Activated CD4-positive, alpha-beta memory T cell treated with anti-CD3 and anti-CD28 coated beads for 36 hours (primary cell): ENCODE measurements at regions not wholly inside any gene's neighbourhood (a gene's known extent, or its start where the extent isn't known, plus 50 kb on each side); places are given as distances from the start of the nearest gene placed in this dataset.

Experiments used
- CTCF ChIA-PET: fragments of 350-600 bp; sonication (Branson Sonifier 250); formaldehyde crosslinking; loops from one replicate; lab custom pipeline; 2021; ENCODE audit warnings: antibody characterized with exemption, inconsistent platforms; lab: Charles Lee
- POLR2A ChIA-PET: fragments of 350-600 bp; sonication (Branson Sonifier 250); formaldehyde crosslinking; loops from one replicate; lab custom pipeline; 2021; ENCODE audit warnings: antibody characterized with exemption; lab: Charles Lee
- DNase-seq: peaks from one replicate; pipeline ENCODE4 v3.0.0-alpha.2; 2020
- H3K27ac Mint-ChIP-seq: one replicate; pipeline ENCODE4 v1.8.0; 2021; ENCODE audit warnings: mixed read lengths
- H3K27me3 Mint-ChIP-seq: one replicate; pipeline ENCODE4 v1.8.0; 2021; ENCODE audit warnings: mixed read lengths
- H3K36me3 Mint-ChIP-seq: one replicate; pipeline ENCODE4 v1.8.0; 2021; ENCODE audit warnings: mixed read lengths
- H3K4me1 Mint-ChIP-seq: one replicate; pipeline ENCODE4 v1.8.0; 2021; ENCODE audit warnings: low read depth, mixed read lengths
- H3K4me3 Mint-ChIP-seq: one replicate; pipeline ENCODE4 v1.8.0; 2021; ENCODE audit warnings: mild to moderate bottlenecking, mixed read lengths
- H3K9me3 Mint-ChIP-seq: one replicate; pipeline ENCODE4 v1.8.0; 2021; ENCODE audit warnings: mixed read lengths
- intact Hi-C: fragments of 100-400 bp; cut with micrococcal nuclease; formaldehyde crosslinking; loops from one replicate; pipeline ENCODE4 v1.15.1; 2023

DNA sequence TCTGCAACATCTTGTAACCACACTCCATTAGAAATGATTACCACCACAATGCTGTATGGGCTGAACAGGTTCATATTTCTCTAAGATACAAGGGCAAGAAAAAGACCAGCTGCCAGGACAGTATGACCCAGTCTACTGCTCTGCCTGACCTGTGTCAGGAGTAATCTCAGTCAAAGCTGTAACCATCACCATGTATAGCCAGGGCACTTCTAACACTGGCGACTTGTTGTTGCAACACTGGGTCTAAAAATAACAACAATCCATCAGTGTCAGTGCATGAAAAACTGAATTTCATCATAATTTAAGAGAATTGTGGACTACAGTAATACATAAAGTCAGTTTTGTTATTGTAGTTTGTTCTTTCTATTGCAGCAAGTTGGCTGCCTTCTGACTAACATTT, 738.6 kb upstream of the ADGRB3 start:
- intact Hi-C loops = no loop called here
- H3K4me3 Mint-ChIP-seq = no peak overlapping the region
- no peak overlapping the region for H3K27ac Mint-ChIP-seq
- DNase-seq = no peak
- H3K27me3 Mint-ChIP-seq = no peaks in the 10 kb centered on the region
- ChIA-PET POLR2A (no interaction called here), CTCF (no interaction called here)
- no peaks in the 10 kb centered on the region for H3K36me3 Mint-ChIP-seq
- peaks cover 6% of the 10 kb centered on the region for H3K9me3 Mint-ChIP-seq
- no peaks in the 10 kb centered on the region for H3K4me1 Mint-ChIP-seq

DNA sequence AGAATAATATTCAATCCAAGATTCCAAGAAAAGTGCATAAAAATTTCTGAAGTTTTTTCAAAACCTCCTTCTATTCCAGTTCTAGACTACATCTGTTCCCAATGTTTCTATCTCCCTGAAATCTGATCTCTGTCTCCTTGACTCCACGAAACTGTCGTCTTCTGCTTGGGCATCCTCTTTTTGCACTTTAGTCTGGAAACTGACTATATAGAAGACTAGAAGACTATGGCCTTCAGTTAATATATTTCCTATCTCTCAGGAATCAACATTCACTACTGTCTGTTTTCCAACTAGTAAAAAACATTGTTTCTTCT, 745.4 kb upstream of the ADGRB3 start:
- no peak overlapping the region for H3K4me3 Mint-ChIP-seq
- CTCF ChIA-PET = no interaction called here

DNA sequence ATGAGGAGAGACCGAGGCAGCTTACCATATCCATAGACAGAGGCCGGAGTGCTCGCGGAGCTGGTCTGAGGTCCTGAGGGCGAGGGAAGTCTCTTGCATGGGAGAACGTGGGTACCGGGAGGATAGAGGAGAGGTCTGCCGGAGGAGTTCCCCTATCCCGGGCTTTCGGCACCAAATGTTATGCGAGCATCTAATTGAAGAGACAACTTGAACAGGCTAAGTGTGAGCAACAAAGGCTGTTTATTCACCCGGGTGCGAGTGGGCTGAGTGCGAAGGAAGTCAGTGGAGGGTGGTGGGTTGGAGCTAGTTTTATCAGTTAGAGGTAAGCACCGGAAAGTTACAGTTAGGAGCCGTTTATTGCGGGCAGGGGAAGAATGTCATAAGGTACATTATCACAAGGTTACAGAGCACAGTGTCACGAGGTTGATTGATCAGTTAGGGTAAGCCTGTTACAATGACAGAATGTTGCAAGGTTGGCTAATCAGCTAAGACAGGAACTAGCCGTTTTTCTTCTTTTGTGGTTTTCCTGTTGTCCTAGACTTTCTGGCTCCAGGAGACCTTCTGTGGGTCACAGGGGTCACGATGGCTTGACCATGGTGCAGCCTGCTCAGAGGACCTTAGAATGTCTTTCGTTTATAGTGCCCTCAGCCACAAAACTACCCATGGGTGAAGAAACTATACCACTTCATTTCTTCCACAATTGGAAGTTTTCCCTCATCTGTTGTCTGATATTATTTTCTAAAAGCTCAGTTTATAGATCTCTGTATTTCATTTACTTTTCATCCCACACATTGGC, 746.0 kb upstream of the ADGRB3 start:
- ChIA-PET POLR2A (no interaction called here), CTCF (no interaction called here)
- intact Hi-C loops = no loop called here
- H3K4me1 Mint-ChIP-seq = no peaks in the 10 kb centered on the region
- no peak overlapping the region for H3K4me3 Mint-ChIP-seq
- no peaks in the 10 kb centered on the region for H3K27me3 Mint-ChIP-seq
- DNase-seq = no peak
- no peak overlapping the region for H3K27ac Mint-ChIP-seq
- H3K36me3 Mint-ChIP-seq = no peaks in the 10 kb centered on the region
- peaks cover 10% of the 10 kb centered on the region for H3K9me3 Mint-ChIP-seq

More for the DNA sequence above, 745.4 kb upstream of the ADGRB3 start:
- intact Hi-C loops = no loop called here
- peaks cover 10% of the 10 kb centered on the region for H3K9me3 Mint-ChIP-seq
- POLR2A ChIA-PET = no interaction called here
- no peaks in the 10 kb centered on the region for H3K4me1 Mint-ChIP-seq
- DNase-seq = no peak
- no peaks in the 10 kb centered on the region for H3K36me3 Mint-ChIP-seq
- H3K27ac Mint-ChIP-seq = no peak overlapping the region
- H3K27me3 Mint-ChIP-seq = no peaks in the 10 kb centered on the region

DNA sequence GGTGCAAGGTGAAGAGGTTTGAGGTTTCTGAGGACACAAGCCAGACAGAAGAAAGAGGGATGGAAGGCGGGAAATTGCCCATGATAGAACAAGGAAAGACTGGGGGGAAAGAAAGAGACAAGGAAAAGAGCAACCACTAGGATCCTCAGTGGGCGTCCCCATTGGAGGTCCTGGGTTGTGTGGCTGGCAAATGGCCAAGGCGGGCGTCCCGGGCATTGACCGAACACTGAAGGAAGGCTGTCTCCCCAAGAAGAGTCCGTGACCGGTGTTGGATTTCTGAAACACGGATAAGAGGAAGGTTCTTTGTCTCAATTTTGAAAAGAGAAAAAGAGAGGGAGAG, 746.6 kb upstream of the ADGRB3 start:
- CTCF ChIA-PET = no interaction called here
- no peak overlapping the region for H3K4me3 Mint-ChIP-seq
- H3K27me3 Mint-ChIP-seq = no peaks in the 10 kb centered on the region
- intact Hi-C loops = no loop called here
- H3K9me3 Mint-ChIP-seq = peaks cover 10% of the 10 kb centered on the region
- H3K27ac Mint-ChIP-seq = no peak overlapping the region
- H3K4me1 Mint-ChIP-seq = no peaks in the 10 kb centered on the region
- H3K36me3 Mint-ChIP-seq = no peaks in the 10 kb centered on the region
- no peak for DNase-seq
- POLR2A ChIA-PET = no interaction called here

DNA sequence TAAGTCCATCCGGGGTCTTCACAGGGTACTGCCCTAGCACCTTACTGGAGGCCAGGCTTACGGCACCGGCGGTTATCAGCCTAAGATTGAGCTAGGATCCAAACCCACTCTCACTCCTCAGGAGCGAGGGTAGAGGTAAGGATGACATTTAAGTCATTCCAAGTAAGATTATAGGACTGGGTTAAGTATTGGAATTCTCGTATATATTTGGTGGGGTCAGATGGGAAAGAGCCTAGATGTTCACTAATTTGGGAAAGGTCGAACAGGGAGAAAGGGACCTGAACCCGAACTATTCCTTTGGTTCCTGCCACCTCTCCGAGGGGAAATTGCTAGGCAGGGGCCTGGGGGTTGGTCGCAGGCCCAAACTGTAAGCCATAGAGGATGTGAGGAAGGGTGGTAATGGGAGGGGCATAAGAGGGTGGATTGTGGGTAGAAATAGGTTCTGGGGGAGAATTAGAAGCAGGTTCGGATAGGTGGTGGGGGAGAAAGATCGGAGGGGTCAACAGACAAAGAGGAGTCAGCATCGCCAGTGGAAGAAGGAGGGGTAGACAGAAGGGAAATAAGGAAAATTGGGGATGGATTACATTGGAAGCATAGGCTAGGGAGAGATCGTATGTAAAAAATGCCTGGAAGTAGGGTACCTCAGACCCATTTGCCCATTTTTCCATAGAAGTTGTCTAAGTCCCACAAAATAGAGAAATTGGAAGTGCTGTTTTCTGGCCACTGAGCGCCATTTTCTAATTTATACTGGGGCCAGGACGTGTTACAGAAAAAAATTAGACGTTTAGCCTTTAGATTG, 747.1 kb upstream of the ADGRB3 start:
- intact Hi-C loops = no loop called here
- CTCF ChIA-PET = no interaction called here
- DNase-seq = no peak
- Mint-ChIP-seq H3K4me1 (no peaks in the 10 kb centered on the region), H3K4me3 (no peak overlapping the region), H3K27ac (no peak overlapping the region), H3K36me3 (no peaks in the 10 kb centered on the region), H3K27me3 (no peaks in the 10 kb centered on the region), H3K9me3 (peaks cover 10% of the 10 kb centered on the region)
- POLR2A ChIA-PET = no interaction called here

DNA sequence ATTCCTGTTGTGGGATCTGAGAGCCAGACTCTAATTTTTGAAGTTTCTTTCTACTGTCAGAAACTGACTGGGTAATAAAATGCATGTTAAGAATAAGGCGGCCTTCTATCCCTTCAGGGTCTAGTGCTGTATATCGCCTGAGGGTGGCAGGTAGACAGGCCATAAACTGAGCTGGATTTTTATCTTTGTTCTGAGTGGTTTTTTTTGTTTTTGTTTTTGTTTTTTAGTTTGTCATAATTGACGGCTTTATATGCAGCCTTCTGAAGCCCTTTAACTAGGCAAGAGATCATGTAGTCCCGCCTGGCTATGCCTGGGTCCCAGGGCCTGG, 747.7 kb upstream of the ADGRB3 start:
- DNase-seq = no peak
- Mint-ChIP-seq H3K27me3 (no peaks in the 10 kb centered on the region), H3K4me3 (no peak overlapping the region), H3K9me3 (peaks cover 10% of the 10 kb centered on the region), H3K4me1 (no peaks in the 10 kb centered on the region), H3K36me3 (no peaks in the 10 kb centered on the region), H3K27ac (no peak overlapping the region)
- intact Hi-C loops = no loop called here
- ChIA-PET POLR2A (no interaction called here), CTCF (no interaction called here)

DNA sequence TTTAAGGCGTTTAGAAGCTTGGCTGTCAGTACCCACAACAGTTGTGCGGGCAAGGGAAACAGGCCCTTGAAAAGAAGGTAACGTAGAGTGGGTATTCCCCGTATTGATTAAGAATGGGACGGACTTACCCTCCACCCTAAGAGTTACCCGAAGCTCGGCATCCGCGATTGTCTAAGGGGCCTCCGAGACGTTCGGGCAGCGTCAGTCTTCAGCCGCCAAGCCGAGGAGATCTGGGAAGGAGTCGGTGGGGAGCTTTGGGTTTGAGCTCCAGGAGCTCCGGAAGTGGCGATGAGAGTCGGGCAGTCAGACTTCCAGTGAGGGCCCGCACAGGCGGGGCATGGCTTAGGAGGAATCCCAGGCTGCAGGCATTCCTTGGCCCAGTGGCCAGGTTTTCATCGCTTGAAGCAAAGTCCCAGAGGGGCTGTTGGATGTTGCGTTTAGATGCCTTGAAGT, 748.2 kb upstream of the ADGRB3 start:
- Mint-ChIP-seq H3K4me1 (no peaks in the 10 kb centered on the region), H3K27ac (no peak overlapping the region), H3K36me3 (no peaks in the 10 kb centered on the region), H3K9me3 (peaks cover 8% of the 10 kb centered on the region), H3K4me3 (no peak overlapping the region), H3K27me3 (no peaks in the 10 kb centered on the region)
- no peak for DNase-seq
- ChIA-PET CTCF (no interaction called here), POLR2A (no interaction called here)
- intact Hi-C loops = no loop called here

DNA sequence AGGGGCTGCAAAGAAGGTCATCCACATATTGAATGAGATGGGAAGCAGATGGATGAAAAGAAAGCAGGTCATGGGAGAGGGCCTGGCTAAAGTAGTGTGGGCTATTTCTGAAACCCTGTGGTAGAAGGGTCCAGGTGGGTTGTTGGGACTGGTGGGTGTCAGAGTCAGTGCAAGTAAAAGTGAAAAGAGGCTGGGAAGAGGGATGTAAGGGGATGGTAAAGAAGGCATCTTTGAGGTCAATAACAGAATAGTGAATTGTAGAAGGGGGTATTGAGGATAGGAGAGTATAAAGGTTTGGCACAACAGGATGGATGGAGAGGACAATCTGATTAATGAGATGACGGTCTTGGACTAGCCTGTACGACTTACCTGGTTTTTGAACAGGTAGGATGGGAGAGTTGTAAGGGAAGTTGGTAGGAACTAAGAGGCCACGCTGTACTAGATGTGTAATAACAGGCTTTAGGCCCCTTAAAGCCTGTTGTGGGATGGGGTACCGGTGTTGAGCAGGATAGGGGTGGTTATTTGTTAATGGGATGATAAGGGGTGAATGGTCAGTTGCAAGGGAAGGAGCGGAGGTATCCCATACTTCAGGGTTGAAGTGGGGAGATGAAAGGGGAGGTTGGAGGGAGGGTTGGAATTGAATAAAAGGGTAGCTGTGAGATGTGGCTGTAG, 748.9 kb upstream of the ADGRB3 start:
- Mint-ChIP-seq H3K36me3 (no peaks in the 10 kb centered on the region), H3K27ac (no peak overlapping the region), H3K4me1 (no peaks in the 10 kb centered on the region), H3K4me3 (no peak overlapping the region), H3K27me3 (no peaks in the 10 kb centered on the region), H3K9me3 (peaks cover 8% of the 10 kb centered on the region)
- CTCF ChIA-PET = no interaction called here
- POLR2A ChIA-PET = no interaction called here
- intact Hi-C loops = no loop called here
- no peak for DNase-seq

DNA sequence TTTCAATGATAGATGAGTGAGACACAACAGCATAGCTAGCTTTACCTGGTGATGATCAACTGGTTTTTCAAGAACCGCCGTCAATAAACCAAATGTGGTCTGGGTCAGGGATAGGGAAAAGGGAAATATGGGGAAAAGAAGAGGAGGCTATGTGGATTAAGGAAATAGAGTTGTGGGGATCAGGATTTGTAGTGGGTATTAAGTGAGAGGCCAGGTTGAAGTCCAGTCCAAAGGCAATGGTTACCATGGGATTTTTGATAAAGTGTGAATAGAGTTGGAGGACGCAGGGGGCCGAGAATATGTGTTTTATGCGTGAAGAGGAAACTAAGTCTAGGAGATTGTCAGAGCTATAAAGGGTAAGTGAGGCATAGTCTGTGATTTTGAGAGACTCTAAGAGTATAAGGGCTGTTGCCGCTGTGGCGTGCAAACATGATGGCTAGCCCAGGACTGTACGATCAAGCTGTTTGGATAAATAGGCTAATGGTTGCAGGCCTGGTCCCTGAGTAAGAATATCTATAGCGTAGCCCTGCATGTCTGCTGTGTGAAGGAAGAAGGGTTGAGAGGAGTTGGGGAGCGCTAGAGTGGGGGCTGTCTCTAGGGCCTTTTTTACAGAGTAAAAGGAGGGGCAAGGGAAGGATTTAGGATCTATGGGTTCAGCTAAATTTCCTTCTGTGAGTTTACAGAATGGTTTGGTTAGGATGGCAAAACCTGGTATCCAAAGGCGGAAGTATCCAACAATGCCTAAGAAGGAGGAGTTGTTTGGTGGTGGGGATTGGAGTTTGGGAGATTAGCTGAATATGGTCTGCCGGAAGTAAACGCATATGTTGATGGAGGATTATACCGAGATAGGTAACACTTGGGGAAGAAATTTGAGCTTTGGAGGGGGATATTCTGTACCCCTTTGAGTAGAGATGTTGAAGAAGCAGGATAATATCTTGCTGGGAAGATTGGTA, 749.7 kb upstream of the ADGRB3 start:
- no peak overlapping the region for H3K4me3 Mint-ChIP-seq
- intact Hi-C loops = no loop called here
- ChIA-PET POLR2A (no interaction called here), CTCF (no interaction called here)
- H3K4me1 Mint-ChIP-seq = no peaks in the 10 kb centered on the region
- peaks cover 8% of the 10 kb centered on the region for H3K9me3 Mint-ChIP-seq
- H3K27ac Mint-ChIP-seq = no peak overlapping the region
- no peak for DNase-seq
- no peaks in the 10 kb centered on the region for H3K36me3 Mint-ChIP-seq
- no peaks in the 10 kb centered on the region for H3K27me3 Mint-ChIP-seq

DNA sequence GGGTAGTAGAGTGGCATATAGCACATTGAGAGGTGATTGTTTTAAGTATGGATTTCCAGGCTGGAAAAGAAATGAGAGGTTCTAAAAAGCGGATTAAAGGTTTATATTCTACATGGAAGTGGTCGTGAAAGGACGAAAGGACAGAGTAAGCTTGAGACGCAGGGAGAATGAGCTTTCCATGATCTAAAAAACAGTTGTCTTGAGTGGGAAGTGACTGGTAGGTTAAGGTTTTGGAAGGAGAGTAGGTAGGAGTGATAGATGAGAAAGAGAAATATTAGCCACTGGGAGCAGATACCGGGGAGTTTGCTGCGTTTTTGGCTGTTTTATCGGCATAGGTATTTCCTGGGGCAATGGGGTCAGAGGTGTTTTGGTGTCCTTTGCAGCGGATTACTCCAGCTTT, 750.6 kb upstream of the ADGRB3 start:
- Mint-ChIP-seq H3K36me3 (no peaks in the 10 kb centered on the region), H3K9me3 (peaks cover 11% of the 10 kb centered on the region), H3K4me1 (no peaks in the 10 kb centered on the region), H3K27me3 (no peaks in the 10 kb centered on the region), H3K27ac (no peak overlapping the region), H3K4me3 (no peak overlapping the region)
- ChIA-PET CTCF (no interaction called here), POLR2A (no interaction called here)
- DNase-seq = no peak
- intact Hi-C loops = no loop called here

DNA sequence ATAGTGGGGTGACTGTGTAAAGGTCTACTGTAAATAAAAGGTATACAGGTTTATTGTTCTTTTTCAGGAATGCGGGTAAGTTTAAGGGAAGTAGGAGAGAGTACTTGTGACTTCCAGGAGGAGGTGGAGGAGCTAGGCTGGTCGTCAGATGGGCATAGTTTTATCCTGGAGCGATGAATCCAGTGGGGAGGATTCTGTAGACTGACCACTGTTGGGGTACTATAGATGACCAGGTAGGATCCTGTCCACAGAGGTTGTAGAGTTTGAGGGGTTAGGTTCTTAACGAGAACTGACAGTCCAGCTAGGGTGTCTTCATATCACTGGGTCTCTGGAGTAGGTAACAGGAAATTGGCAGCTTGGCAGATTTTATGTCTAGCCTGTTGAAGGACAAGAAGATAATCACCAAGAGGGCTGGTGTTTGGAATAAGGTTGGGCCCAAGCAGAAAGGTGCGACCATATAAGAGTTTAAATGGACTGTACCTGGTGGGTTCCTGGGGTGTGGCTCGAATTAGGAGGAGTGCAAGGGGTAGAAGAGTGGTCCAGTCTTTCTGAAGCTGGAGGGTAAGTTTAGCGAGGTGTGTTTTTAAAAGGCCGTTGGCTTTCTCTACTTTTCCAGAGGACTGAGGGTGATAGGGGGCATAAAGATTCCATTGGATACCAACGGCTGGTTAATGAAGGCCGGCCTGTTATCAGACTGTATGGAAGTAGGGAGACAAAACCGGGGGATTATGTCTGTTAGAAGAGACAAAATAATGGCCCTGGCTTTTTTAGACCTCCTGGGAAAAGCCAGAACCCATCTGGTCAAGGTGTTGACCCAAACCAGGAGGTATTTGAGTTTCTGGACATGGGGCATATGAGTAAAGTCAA, 751.3 kb upstream of the ADGRB3 start:
- POLR2A ChIA-PET = no interaction called here
- CTCF ChIA-PET = no interaction called here

More for the DNA sequence above, 751.3 kb upstream of the ADGRB3 start:
- Mint-ChIP-seq H3K4me1 (no peaks in the 10 kb centered on the region), H3K36me3 (no peaks in the 10 kb centered on the region), H3K27me3 (no peaks in the 10 kb centered on the region), H3K9me3 (peaks cover 10% of the 10 kb centered on the region), H3K4me3 (no peak overlapping the region), H3K27ac (no peak overlapping the region)
- intact Hi-C loops = no loop called here
- no peak for DNase-seq
